Activated naive CD4-positive, alpha-beta T cell treated with anti-CD3 and anti-CD28 coated beads for 36 hours (primary cell): ENCODE measurements at regions not wholly inside any gene's neighbourhood (a gene's known extent, or its start where the extent isn't known, plus 50 kb on each side); places are given as distances from the start of the nearest gene placed in this dataset.

Experiments used
- CTCF ChIA-PET: fragments of 350-600 bp; sonication (Branson Sonifier 250); formaldehyde crosslinking; loops from one replicate; lab custom pipeline; 2021; ENCODE audit warnings: antibody characterized with exemption; lab: Charles Lee
- DNase-seq: peaks from one replicate; pipeline ENCODE4 v3.0.0-alpha.2; 2020
- H3K27ac Mint-ChIP-seq: one replicate; pipeline ENCODE4 v1.8.0; 2021; ENCODE audit warnings: mild to moderate bottlenecking, mixed read lengths
- H3K27me3 Mint-ChIP-seq: one replicate; pipeline ENCODE4 v1.8.0; 2021; ENCODE audit warnings: low read depth, mixed read lengths
- H3K36me3 Mint-ChIP-seq: one replicate; pipeline ENCODE4 v1.8.0; 2021; ENCODE audit warnings: low read depth, mixed read lengths
- H3K4me1 Mint-ChIP-seq: one replicate; pipeline ENCODE4 v1.8.0; 2021; ENCODE audit warnings: low read depth, mixed read lengths
- H3K4me3 Mint-ChIP-seq: one replicate; pipeline ENCODE4 v1.8.0; 2021; ENCODE audit warnings: mild to moderate bottlenecking, moderate library complexity, mixed read lengths
- H3K9me3 Mint-ChIP-seq: one replicate; pipeline ENCODE4 v1.8.0; 2021; ENCODE audit warnings: mixed read lengths
- intact Hi-C: fragments of 100-400 bp; cut with micrococcal nuclease; formaldehyde crosslinking; loops from one replicate; pipeline ENCODE4 v1.15.1; 2023

DNA sequence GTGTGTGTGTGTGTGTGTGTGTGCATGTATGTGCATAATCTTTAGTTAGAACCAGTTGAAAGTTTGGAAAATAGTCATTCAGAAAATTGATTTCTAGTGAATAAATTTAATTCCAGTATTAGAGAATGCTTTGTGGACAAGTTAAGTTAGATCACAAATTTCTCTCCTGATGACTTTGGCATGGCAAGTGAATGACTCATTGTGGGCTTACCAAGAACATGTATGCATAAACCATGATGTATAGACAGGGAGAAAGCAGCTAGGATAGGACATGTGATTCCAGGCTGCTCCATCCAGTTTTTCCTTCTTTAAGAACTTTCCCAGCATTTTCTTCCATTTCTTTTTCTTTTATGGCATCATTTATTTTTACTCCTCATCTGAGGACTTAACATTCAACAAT is 85.7 kb upstream of the SGCD start:
- intact Hi-C loops: no loop called here
- no peaks in the 10 kb centered on the region for H3K4me1 Mint-ChIP-seq
- no peak overlapping the region for H3K27ac Mint-ChIP-seq
- CTCF ChIA-PET: no interaction called here
- no peaks in the 10 kb centered on the region for H3K9me3 Mint-ChIP-seq
- no peak for DNase-seq
- no peaks in the 10 kb centered on the region for H3K27me3 Mint-ChIP-seq
- no peak overlapping the region for H3K4me3 Mint-ChIP-seq
- H3K36me3 Mint-ChIP-seq: no peaks in the 10 kb centered on the region

DNA sequence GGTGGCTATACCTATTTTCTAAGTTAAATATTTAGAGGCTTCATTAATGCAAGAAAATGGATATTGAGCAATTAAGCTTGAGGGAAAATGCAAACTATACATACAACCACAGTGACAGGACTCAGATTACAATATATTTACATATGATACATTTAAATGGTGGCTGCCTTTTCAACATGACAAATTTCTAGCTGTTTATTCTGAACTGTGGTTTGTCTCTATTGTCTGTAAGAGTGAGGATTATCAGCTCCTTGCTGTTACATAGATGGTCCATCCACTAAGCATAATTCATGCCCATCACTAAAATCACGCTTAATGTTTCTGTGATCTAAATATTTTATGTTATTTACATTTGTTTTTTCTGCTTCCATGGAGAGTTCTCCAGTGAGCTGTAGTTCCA is 81.1 kb upstream of the SGCD start:
- CTCF ChIA-PET: no interaction called here
- Mint-ChIP-seq H3K4me3 (no peak overlapping the region), H3K27me3 (peaks cover 2% of the 10 kb centered on the region), H3K4me1 (no peaks in the 10 kb centered on the region), H3K27ac (no peak overlapping the region), H3K36me3 (no peaks in the 10 kb centered on the region), H3K9me3 (no peaks in the 10 kb centered on the region)
- DNase-seq: no peak
- intact Hi-C loops: no loop called here

GRCh38 chr5:156251076-156251475 is 75.9 kb upstream of the SGCD start:
- Mint-ChIP-seq H3K36me3 (no peaks in the 10 kb centered on the region), H3K27ac (no peak overlapping the region), H3K27me3 (peaks cover 2% of the 10 kb centered on the region), H3K9me3 (no peaks in the 10 kb centered on the region), H3K4me1 (no peaks in the 10 kb centered on the region), H3K4me3 (no peak overlapping the region)
- CTCF ChIA-PET: no interaction called here
- intact Hi-C loops: no loop called here
- no peak for DNase-seq

DNA sequence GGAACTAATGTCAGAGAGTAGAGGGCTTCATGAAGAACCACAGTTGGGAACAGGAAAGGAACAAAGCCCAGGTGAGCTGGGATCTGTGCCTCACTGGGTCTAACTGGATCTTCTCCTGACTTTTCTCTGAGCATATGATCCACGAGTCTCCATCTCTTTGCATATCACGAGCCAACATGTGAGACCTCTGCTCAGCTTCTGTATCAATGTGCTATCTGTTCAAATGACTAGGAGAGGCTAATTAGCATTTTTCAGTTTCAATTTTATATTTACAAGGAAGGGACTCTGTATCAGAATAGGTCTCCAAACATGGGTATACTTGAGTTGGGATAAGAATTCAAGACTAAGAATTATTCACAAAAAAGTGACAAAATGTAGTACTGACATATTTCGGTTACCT is 73.8 kb upstream of the SGCD start:
- no peak for DNase-seq
- H3K27me3 Mint-ChIP-seq: no peaks in the 10 kb centered on the region
- H3K27ac Mint-ChIP-seq: no peak overlapping the region
- intact Hi-C loops: no loop called here
- no peaks in the 10 kb centered on the region for H3K4me1 Mint-ChIP-seq
- H3K9me3 Mint-ChIP-seq: no peaks in the 10 kb centered on the region
- CTCF ChIA-PET: no interaction called here
- no peak overlapping the region for H3K4me3 Mint-ChIP-seq
- H3K36me3 Mint-ChIP-seq: no peaks in the 10 kb centered on the region

DNA sequence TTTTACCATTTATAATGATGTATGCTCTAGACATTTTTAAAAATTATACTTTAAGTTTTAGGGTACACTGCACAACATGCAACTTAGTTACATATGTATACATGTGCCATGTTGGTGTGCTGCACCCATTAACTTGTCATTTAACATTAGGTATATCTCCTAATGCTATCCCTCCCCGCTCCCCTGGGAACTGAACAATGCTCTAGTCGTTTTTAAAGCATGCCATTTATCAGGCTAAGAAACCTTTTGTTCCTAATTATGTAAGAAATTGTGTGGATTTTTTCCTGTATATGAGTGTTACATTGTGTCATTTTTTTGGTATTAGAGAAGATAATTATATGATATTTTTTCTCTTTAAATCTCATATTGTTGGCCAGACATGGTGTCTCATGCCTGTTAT is 72.8 kb upstream of the SGCD start:
- H3K36me3 Mint-ChIP-seq: no peaks in the 10 kb centered on the region
- H3K9me3 Mint-ChIP-seq: no peaks in the 10 kb centered on the region
- intact Hi-C loops: no loop called here
- H3K27ac Mint-ChIP-seq: no peak overlapping the region
- no peaks in the 10 kb centered on the region for H3K27me3 Mint-ChIP-seq
- H3K4me3 Mint-ChIP-seq: no peak overlapping the region
- DNase-seq: no peak
- no peaks in the 10 kb centered on the region for H3K4me1 Mint-ChIP-seq
- CTCF ChIA-PET: no interaction called here

GRCh38 chr5:156256642-156257041 is 70.3 kb upstream of the SGCD start:
- Mint-ChIP-seq H3K9me3 (no peaks in the 10 kb centered on the region), H3K4me1 (no peaks in the 10 kb centered on the region), H3K36me3 (no peaks in the 10 kb centered on the region), H3K27me3 (no peaks in the 10 kb centered on the region), H3K4me3 (no peak overlapping the region), H3K27ac (no peak overlapping the region)
- intact Hi-C loops: no loop called here
- no peak for DNase-seq
- CTCF ChIA-PET: no interaction called here

GRCh38 chr5:156258934-156259333 is 68.0 kb upstream of the SGCD start:
- H3K9me3 Mint-ChIP-seq: no peaks in the 10 kb centered on the region
- H3K4me1 Mint-ChIP-seq: no peaks in the 10 kb centered on the region
- no peak overlapping the region for H3K27ac Mint-ChIP-seq
- H3K27me3 Mint-ChIP-seq: peaks cover 2% of the 10 kb centered on the region
- H3K4me3 Mint-ChIP-seq: no peak overlapping the region
- DNase-seq: no peak
- intact Hi-C loops: no loop called here
- CTCF ChIA-PET: no interaction called here
- H3K36me3 Mint-ChIP-seq: no peaks in the 10 kb centered on the region

DNA sequence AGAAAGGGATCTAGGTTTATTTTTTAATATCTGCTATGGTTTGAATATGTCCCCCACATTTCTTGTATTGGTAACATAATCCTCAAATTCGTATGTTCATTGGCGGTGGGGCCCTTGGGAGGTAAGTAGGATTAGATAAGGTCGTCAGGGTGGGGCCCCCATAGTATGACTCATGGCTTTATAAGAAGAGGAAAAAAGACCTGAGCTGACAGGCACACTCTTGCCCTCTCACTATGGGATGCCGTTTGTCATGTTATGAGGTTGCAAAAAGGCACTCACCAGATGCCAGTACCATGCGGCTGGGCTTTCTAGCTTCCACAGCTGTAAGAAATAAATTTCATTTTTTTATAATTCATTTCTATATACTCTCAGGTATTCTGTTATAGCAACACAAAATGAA is 67.3 kb upstream of the SGCD start:
- H3K36me3 Mint-ChIP-seq: no peaks in the 10 kb centered on the region
- DNase-seq: no peak
- no peak overlapping the region for H3K4me3 Mint-ChIP-seq
- no peaks in the 10 kb centered on the region for H3K9me3 Mint-ChIP-seq
- CTCF ChIA-PET: no interaction called here
- no peak overlapping the region for H3K27ac Mint-ChIP-seq
- intact Hi-C loops: no loop called here
- peaks cover 2% of the 10 kb centered on the region for H3K27me3 Mint-ChIP-seq
- H3K4me1 Mint-ChIP-seq: no peaks in the 10 kb centered on the region

DNA sequence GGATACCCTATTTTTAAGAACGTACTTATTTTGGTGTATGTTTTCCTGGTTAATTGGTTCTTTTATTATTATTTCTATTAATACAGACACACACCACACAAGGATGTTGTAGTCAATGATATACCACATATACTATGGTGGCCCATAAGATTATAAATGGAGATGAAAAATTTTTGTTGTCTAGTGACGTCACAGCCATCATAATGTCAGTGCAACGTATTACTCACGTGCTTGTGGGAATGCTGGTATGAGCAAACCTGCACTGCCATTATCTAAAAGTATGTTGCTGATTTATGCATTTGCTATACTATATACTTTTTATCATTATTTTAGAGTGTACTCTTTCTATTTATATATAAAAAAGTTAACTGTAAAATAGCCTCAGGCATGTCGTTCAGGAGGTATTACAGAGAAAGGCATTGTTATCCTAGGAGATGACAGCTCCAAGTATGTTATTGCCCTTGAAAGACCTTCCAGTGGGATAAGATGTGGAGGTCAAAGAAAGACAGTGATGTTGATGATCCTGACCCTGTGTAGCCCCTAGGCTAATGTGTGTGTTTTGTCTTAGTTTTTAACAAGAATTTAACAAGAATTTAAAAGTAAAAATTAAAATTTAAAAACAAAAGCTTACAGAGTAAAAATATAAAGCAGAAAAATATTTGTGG is 65.6 kb upstream of the SGCD start:
- intact Hi-C loops: no loop called here

DNA sequence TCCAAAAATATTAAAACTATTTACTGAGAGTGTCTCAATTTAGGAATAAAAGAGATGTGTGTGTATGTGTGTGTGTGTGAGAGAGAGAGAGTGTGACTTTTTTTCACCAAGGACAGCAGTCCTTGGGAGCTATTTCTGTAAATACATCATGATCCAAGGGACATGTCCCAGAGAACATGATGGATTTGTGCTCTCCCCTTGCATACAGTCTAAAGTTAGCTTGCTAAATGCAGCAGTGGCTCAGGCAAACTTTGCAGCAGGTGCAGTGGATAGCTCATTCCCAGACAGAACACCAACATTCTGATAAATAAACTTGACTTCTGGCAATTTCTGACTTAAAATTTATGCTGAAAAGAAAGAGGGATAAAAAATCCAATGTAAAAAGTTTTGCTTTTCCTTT is 55.4 kb upstream of the SGCD start:
- no peak overlapping the region for H3K27ac Mint-ChIP-seq
- H3K4me1 Mint-ChIP-seq: no peaks in the 10 kb centered on the region
- no peak overlapping the region for H3K4me3 Mint-ChIP-seq
- CTCF ChIA-PET: no interaction called here
- DNase-seq: no peak
- peaks cover 7% of the 10 kb centered on the region for H3K9me3 Mint-ChIP-seq
- no peaks in the 10 kb centered on the region for H3K27me3 Mint-ChIP-seq
- no peaks in the 10 kb centered on the region for H3K36me3 Mint-ChIP-seq
- intact Hi-C loops: no loop called here

More for the DNA sequence above, 65.6 kb upstream of the SGCD start:
- Mint-ChIP-seq H3K27ac (no peak overlapping the region), H3K9me3 (no peaks in the 10 kb centered on the region), H3K36me3 (no peaks in the 10 kb centered on the region), H3K27me3 (peaks cover 4% of the 10 kb centered on the region), H3K4me3 (no peak overlapping the region), H3K4me1 (no peaks in the 10 kb centered on the region)
- CTCF ChIA-PET: interaction anchor here (0.5 kb wide), 1 partner anchor 357 kb away, joined by 4 read pairs; no protein-coding TSS in a partner anchor
- no peak for DNase-seq

DNA sequence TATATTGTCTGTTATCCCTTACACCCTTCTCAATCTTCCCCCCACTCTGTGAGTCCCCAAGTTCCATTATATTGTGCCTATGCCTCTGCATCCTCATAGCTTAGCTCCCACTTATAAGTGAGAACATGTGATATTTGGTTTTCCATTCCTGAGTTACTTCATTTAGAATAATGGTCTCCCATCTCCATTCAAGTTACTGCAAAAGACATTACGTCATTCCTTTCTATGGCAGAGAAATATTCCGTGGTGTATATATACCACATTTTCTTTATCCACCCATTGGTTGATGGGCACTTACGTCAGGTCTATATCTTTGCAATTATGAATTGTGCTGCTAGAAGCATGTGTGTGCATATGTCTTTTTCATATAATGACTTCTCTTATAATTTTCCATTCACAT is 54.8 kb upstream of the SGCD start:
- CTCF ChIA-PET: no interaction called here
- peaks cover 7% of the 10 kb centered on the region for H3K9me3 Mint-ChIP-seq
- no peaks in the 10 kb centered on the region for H3K4me1 Mint-ChIP-seq
- no peaks in the 10 kb centered on the region for H3K36me3 Mint-ChIP-seq
- no peaks in the 10 kb centered on the region for H3K27me3 Mint-ChIP-seq
- H3K27ac Mint-ChIP-seq: no peak overlapping the region
- intact Hi-C loops: no loop called here
- DNase-seq: no peak
- no peak overlapping the region for H3K4me3 Mint-ChIP-seq

DNA sequence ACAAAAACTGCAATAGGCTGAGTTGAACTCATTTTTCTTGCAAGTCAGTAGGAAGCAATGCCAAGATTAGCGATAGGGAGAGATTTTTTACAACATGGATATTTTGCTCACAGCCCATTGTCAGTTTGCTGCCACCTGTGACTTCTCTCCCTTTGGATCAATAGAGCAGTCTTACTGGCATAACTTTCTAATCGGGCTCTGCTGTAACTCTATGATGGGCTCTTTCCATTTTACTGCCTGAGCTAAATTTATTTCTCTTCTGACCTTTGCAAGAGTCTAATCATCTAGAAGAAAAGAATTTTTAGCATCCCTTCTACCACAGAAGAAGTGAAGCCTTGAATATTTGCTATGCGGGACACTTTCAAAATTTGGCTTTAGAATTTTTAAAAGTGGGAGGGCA is 53.6 kb upstream of the SGCD start:
- H3K4me3 Mint-ChIP-seq: no peak overlapping the region
- intact Hi-C loops: no loop called here
- H3K9me3 Mint-ChIP-seq: peaks cover 6% of the 10 kb centered on the region
- CTCF ChIA-PET: no interaction called here
- no peak overlapping the region for H3K27ac Mint-ChIP-seq
- no peaks in the 10 kb centered on the region for H3K36me3 Mint-ChIP-seq
- DNase-seq: no peak
- no peaks in the 10 kb centered on the region for H3K27me3 Mint-ChIP-seq
- H3K4me1 Mint-ChIP-seq: no peaks in the 10 kb centered on the region

DNA sequence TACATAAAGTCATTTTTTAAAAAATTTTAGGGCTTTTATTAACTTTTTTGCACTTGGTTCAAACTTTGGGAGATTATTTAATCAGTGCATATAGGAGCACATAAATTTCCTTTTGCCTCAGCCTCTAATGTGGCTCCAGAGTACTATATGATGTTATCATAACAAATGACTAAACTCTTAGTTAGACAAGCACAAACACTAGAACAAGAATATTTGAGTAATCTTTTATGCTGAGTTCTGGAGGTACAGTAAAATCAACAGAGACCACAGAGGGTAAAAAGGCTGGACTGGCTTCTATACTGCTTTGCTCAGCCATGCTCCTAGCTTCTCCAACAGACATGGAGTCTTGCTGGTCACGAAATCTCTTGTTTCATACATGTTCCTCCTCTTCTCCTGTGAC is 52.5 kb upstream of the SGCD start:
- Mint-ChIP-seq H3K27ac (no peak overlapping the region), H3K4me1 (no peaks in the 10 kb centered on the region), H3K36me3 (no peaks in the 10 kb centered on the region), H3K4me3 (no peak overlapping the region), H3K27me3 (no peaks in the 10 kb centered on the region), H3K9me3 (peaks cover 3% of the 10 kb centered on the region)
- no peak for DNase-seq
- CTCF ChIA-PET: no interaction called here
- intact Hi-C loops: no loop called here
